ENCODE measurements at regions not wholly inside any gene's neighbourhood (a gene's known extent, or its start where the extent isn't known, plus 50 kb on each side); places are given as distances from the start of the nearest gene placed in this dataset.
"Not testable (repeated sequence)": the region's sequence is repeated elsewhere in the genome, so short reads cannot be mapped to it uniquely, and the experiment has no call there.

- DNase-seq (ENCODE audit: low read depth), result peak; percentile 76
Measured at GRCh38 chrX:143455046-143455445, 62.2 kb downstream of the SPANXN3 start.

- peak; percentile 42 for DNase-seq (ENCODE audit: low read depth)
Measured at GRCh38 chrX:143437439-143437838, 79.8 kb downstream of the SPANXN3 start.

GRCh38 chrX:143435916-143436315 is 81.4 kb downstream of the SPANXN3 start:
- DNase-seq (ENCODE audit: low read depth), result no peak

GRCh38 chrX:143429811-143430210 is 87.5 kb downstream of the SPANXN3 start:
- DNase-seq (ENCODE audit: low read depth), result peak; percentile 85

GRCh38 chrX:143429131-143429530 is 88.1 kb downstream of the SPANXN3 start:
- DNase-seq (ENCODE audit: low read depth), result peak; percentile 96

- DNase-seq (ENCODE audit: low read depth), result no peak
Measured at GRCh38 chrX:143401160-143401559, 116.1 kb downstream of the SPANXN3 start.

- DNase-seq (ENCODE audit: low read depth), result peak; percentile 82
Measured at GRCh38 chrX:143378851-143379250, 138.4 kb downstream of the SPANXN3 start.

- DNase-seq (ENCODE audit: low read depth), result no peak
Measured at GRCh38 chrX:143363419-143363818, 153.9 kb downstream of the SPANXN3 start.

GRCh38 chrX:143340190-143340589 is 177.1 kb downstream of the SPANXN3 start:
- DNase-seq (ENCODE audit: low read depth), result no peak

- DNase-seq (ENCODE audit: low read depth), result peak; percentile 20
Measured at GRCh38 chrX:143336261-143336660, 181.0 kb downstream of the SPANXN3 start.

- DNase-seq (ENCODE audit: low read depth), result no peak
Measured at GRCh38 chrX:143319526-143319925, 197.7 kb downstream of the SPANXN3 start.

- not testable (repeated sequence) for DNase-seq (ENCODE audit: low read depth)
Measured at GRCh38 chrX:143318857-143319256, 198.4 kb downstream of the SPANXN3 start.

- no peak for DNase-seq (ENCODE audit: low read depth)
Measured at GRCh38 chrX:143306991-143307937, 210.0 kb downstream of the SPANXN3 start.

- DNase-seq (ENCODE audit: low read depth), result no peak
Measured at GRCh38 chrX:143304518-143304917, 212.8 kb downstream of the SPANXN3 start.

GRCh38 chrX:143304025-143304424 is 213.2 kb downstream of the SPANXN3 start:
- no peak for DNase-seq (ENCODE audit: low read depth)

- DNase-seq (ENCODE audit: low read depth), result no peak
Measured at GRCh38 chrX:143298663-143299241, 218.5 kb downstream of the SPANXN3 start.

- DNase-seq (ENCODE audit: low read depth), result no peak
Measured at GRCh38 chrX:143296521-143296920, 220.8 kb downstream of the SPANXN3 start.

GRCh38 chrX:143287236-143287635 is 230.0 kb downstream of the SPANXN3 start:
- no peak for DNase-seq (ENCODE audit: low read depth)

GRCh38 chrX:143270317-143270716 is 244.6 kb downstream of the SPANXN4 start:
- no peak for DNase-seq (ENCODE audit: low read depth)

GRCh38 chrX:143244593-143244992 is 218.9 kb downstream of the SPANXN4 start:
- not testable (repeated sequence) for DNase-seq (ENCODE audit: low read depth)

GRCh38 chrX:143240658-143241057 is 214.9 kb downstream of the SPANXN4 start:
- DNase-seq (ENCODE audit: low read depth), result no peak

GRCh38 chrX:143231492-143231891 is 205.8 kb downstream of the SPANXN4 start:
- DNase-seq (ENCODE audit: low read depth), result no peak

GRCh38 chrX:143228600-143228999 is 202.9 kb downstream of the SPANXN4 start:
- not testable (repeated sequence) for DNase-seq (ENCODE audit: low read depth)
